ENCODE measurements at regions not wholly inside any gene's neighbourhood (a gene's known extent, or its start where the extent isn't known, plus 50 kb on each side); places are given as distances from the start of the nearest gene placed in this dataset.

GRCh38 chr1:29782846-29783507 is 546.7 kb downstream of the PTPRU start:
- Histone ChIP-seq H3K4me1 (ENCODE audit: control insufficient read depth, insufficient read depth, low read length) (no peaks in the 10 kb centered on the region), H3K27me3 (ENCODE audit: control insufficient read depth, insufficient read depth, low read length) (peaks cover 2% of the 10 kb centered on the region), H3K27ac (ENCODE audit: low read length) (no peak overlapping the region), H3K4me3 (ENCODE audit: low read length) (no peak overlapping the region), H3K36me3 (ENCODE audit: control insufficient read depth, insufficient read depth, low read length) (no peaks in the 10 kb centered on the region), H3K9me3 (replicated peaks; ENCODE audit: control insufficient read depth, low read depth, low read length) (no peaks in the 10 kb centered on the region)
- no peak for DNase-seq
- 77% methylated on average over 3 of the region's 6 CpGs for WGBS (ENCODE audit: insufficient coverage)

- Histone ChIP-seq H3K4me3 (ENCODE audit: low read length) (no peak overlapping the region), H3K27me3 (ENCODE audit: control insufficient read depth, insufficient read depth, low read length) (peaks cover 2% of the 10 kb centered on the region), H3K36me3 (ENCODE audit: control insufficient read depth, insufficient read depth, low read length) (no peaks in the 10 kb centered on the region), H3K9me3 (replicated peaks; ENCODE audit: control insufficient read depth, low read depth, low read length) (peaks cover 2% of the 10 kb centered on the region), H3K4me1 (ENCODE audit: control insufficient read depth, insufficient read depth, low read length) (no peaks in the 10 kb centered on the region), H3K27ac (ENCODE audit: low read length) (no peak overlapping the region)
- 48% methylated on average over 4 of the region's 5 CpGs for WGBS (ENCODE audit: insufficient coverage)
- no peak for DNase-seq
Measured at GRCh38 chr1:29779146-29779545, 542.8 kb downstream of the PTPRU start.

GRCh38 chr1:29777522-29777921 is 541.2 kb downstream of the PTPRU start:
- DNase-seq, result no peak
- Histone ChIP-seq H3K4me1 (ENCODE audit: control insufficient read depth, insufficient read depth, low read length) (no peaks in the 10 kb centered on the region), H3K36me3 (ENCODE audit: control insufficient read depth, insufficient read depth, low read length) (no peaks in the 10 kb centered on the region), H3K27ac (ENCODE audit: low read length) (no peak overlapping the region), H3K27me3 (ENCODE audit: control insufficient read depth, insufficient read depth, low read length) (no peaks in the 10 kb centered on the region), H3K4me3 (ENCODE audit: low read length) (no peak overlapping the region), H3K9me3 (replicated peaks; ENCODE audit: control insufficient read depth, low read depth, low read length) (peaks cover 2% of the 10 kb centered on the region)
- WGBS (ENCODE audit: insufficient coverage), result no CpG with 5 or more reads among the region's 2 CpGs

GRCh38 chr1:29774355-29774754 is 538.0 kb downstream of the PTPRU start:
- WGBS (ENCODE audit: insufficient coverage), result no CpG with 5 or more reads among the region's 2 CpGs
- Histone ChIP-seq H3K4me3 (ENCODE audit: low read length) (no peak overlapping the region), H3K9me3 (replicated peaks; ENCODE audit: control insufficient read depth, low read depth, low read length) (peaks cover 2% of the 10 kb centered on the region), H3K27ac (ENCODE audit: low read length) (no peak overlapping the region), H3K27me3 (ENCODE audit: control insufficient read depth, insufficient read depth, low read length) (no peaks in the 10 kb centered on the region), H3K4me1 (ENCODE audit: control insufficient read depth, insufficient read depth, low read length) (no peaks in the 10 kb centered on the region), H3K36me3 (ENCODE audit: control insufficient read depth, insufficient read depth, low read length) (no peaks in the 10 kb centered on the region)
- DNase-seq, result no peak

- H3K9me3 ChIP-seq (replicated peaks; ENCODE audit: control insufficient read depth, low read depth, low read length), result peaks cover 2% of the 10 kb centered on the region
- no peaks in the 10 kb centered on the region for H3K36me3 ChIP-seq (ENCODE audit: control insufficient read depth, insufficient read depth, low read length)
- no peaks in the 10 kb centered on the region for H3K27me3 ChIP-seq (ENCODE audit: control insufficient read depth, insufficient read depth, low read length)
- H3K4me1 ChIP-seq (ENCODE audit: control insufficient read depth, insufficient read depth, low read length), result no peaks in the 10 kb centered on the region
- DNase-seq, result no peak
- no peak overlapping the region for H3K4me3 ChIP-seq (ENCODE audit: low read length)
- WGBS (ENCODE audit: insufficient coverage), result 14% methylated on average over 1 of the region's 4 CpGs
- H3K27ac ChIP-seq (ENCODE audit: low read length), result no peak overlapping the region
Measured at GRCh38 chr1:29772584-29773100, 536.3 kb downstream of the PTPRU start.

GRCh38 chr1:29767769-29768425 is 531.6 kb downstream of the PTPRU start:
- Histone ChIP-seq H3K4me3 (ENCODE audit: low read length) (no peak overlapping the region), H3K36me3 (ENCODE audit: control insufficient read depth, insufficient read depth, low read length) (no peaks in the 10 kb centered on the region), H3K27me3 (ENCODE audit: control insufficient read depth, insufficient read depth, low read length) (peaks cover 3% of the 10 kb centered on the region), H3K4me1 (ENCODE audit: control insufficient read depth, insufficient read depth, low read length) (no peaks in the 10 kb centered on the region), H3K27ac (ENCODE audit: low read length) (no peak overlapping the region), H3K9me3 (replicated peaks; ENCODE audit: control insufficient read depth, low read depth, low read length) (no peaks in the 10 kb centered on the region)
- WGBS (ENCODE audit: insufficient coverage), result 55% methylated on average over 4 of the region's 11 CpGs
- no peak for DNase-seq

- no peak overlapping the region for H3K27ac ChIP-seq (ENCODE audit: low read length)
- no peak for DNase-seq
- no peak overlapping the region for H3K4me3 ChIP-seq (ENCODE audit: low read length)
- H3K4me1 ChIP-seq (ENCODE audit: control insufficient read depth, insufficient read depth, low read length), result no peaks in the 10 kb centered on the region
- 75% methylated on average over 22 of the region's 27 CpGs for WGBS (ENCODE audit: insufficient coverage)
- no peaks in the 10 kb centered on the region for H3K9me3 ChIP-seq (replicated peaks; ENCODE audit: control insufficient read depth, low read depth, low read length)
- no peaks in the 10 kb centered on the region for H3K36me3 ChIP-seq (ENCODE audit: control insufficient read depth, insufficient read depth, low read length)
- H3K27me3 ChIP-seq (ENCODE audit: control insufficient read depth, insufficient read depth, low read length), result peaks cover 3% of the 10 kb centered on the region
Measured at GRCh38 chr1:29767088-29767685, 530.9 kb downstream of the PTPRU start.

GRCh38 chr1:29762635-29763034 is 526.3 kb downstream of the PTPRU start:
- 60% methylated on average over 1 of the region's 3 CpGs for WGBS (ENCODE audit: insufficient coverage)
- Histone ChIP-seq H3K27ac (ENCODE audit: low read length) (no peak overlapping the region), H3K4me3 (ENCODE audit: low read length) (no peak overlapping the region), H3K27me3 (ENCODE audit: control insufficient read depth, insufficient read depth, low read length) (peaks cover 3% of the 10 kb centered on the region), H3K36me3 (ENCODE audit: control insufficient read depth, insufficient read depth, low read length) (no peaks in the 10 kb centered on the region), H3K4me1 (ENCODE audit: control insufficient read depth, insufficient read depth, low read length) (no peaks in the 10 kb centered on the region), H3K9me3 (replicated peaks; ENCODE audit: control insufficient read depth, low read depth, low read length) (no peaks in the 10 kb centered on the region)
- no peak for DNase-seq

GRCh38 chr1:29761159-29761928 is 525.0 kb downstream of the PTPRU start:
- no peaks in the 10 kb centered on the region for H3K9me3 ChIP-seq (replicated peaks; ENCODE audit: control insufficient read depth, low read depth, low read length)
- no peak overlapping the region for H3K27ac ChIP-seq (ENCODE audit: low read length)
- H3K36me3 ChIP-seq (ENCODE audit: control insufficient read depth, insufficient read depth, low read length), result no peaks in the 10 kb centered on the region
- H3K27me3 ChIP-seq (ENCODE audit: control insufficient read depth, insufficient read depth, low read length), result no peaks in the 10 kb centered on the region
- H3K4me1 ChIP-seq (ENCODE audit: control insufficient read depth, insufficient read depth, low read length), result no peaks in the 10 kb centered on the region
- WGBS (ENCODE audit: insufficient coverage), result 96% methylated on average over 2 of the region's 4 CpGs
- no peak overlapping the region for H3K4me3 ChIP-seq (ENCODE audit: low read length)
- DNase-seq, result no peak

GRCh38 chr1:29760067-29760564 is 523.8 kb downstream of the PTPRU start:
- Histone ChIP-seq H3K27me3 (ENCODE audit: control insufficient read depth, insufficient read depth, low read length) (no peaks in the 10 kb centered on the region), H3K27ac (ENCODE audit: low read length) (no peak overlapping the region), H3K36me3 (ENCODE audit: control insufficient read depth, insufficient read depth, low read length) (no peaks in the 10 kb centered on the region), H3K4me1 (ENCODE audit: control insufficient read depth, insufficient read depth, low read length) (no peaks in the 10 kb centered on the region), H3K4me3 (ENCODE audit: low read length) (no peak overlapping the region), H3K9me3 (replicated peaks; ENCODE audit: control insufficient read depth, low read depth, low read length) (no peaks in the 10 kb centered on the region)
- 95% methylated on average over 4 of the region's 7 CpGs for WGBS (ENCODE audit: insufficient coverage)
- DNase-seq, result no peak
